ENCODE measurements at regions not wholly inside any gene's neighbourhood (a gene's known extent, or its start where the extent isn't known, plus 50 kb on each side); places are given as distances from the start of the nearest gene placed in this dataset.

GRCh38 chr17:83162035-83162745, 82.8 kb downstream of the METRNL start:
- TF ChIP-seq CTCF (conservative IDR thresholded peaks at IDR 0.05; ENCODE audit: low read depth, low read length) (no peak), EZH2 (IDR thresholded peaks at IDR 0.05; ENCODE audit: borderline replicate concordance, low read depth, low read length, poor library complexity, severe bottlenecking) (no peak)

Data from A673 (cell line).